ENCODE measurements at regions not wholly inside any gene's neighbourhood (a gene's known extent, or its start where the extent isn't known, plus 50 kb on each side); places are given as distances from the start of the nearest gene placed in this dataset.
A peak's percentile ranks its signal among the peaks of the same experiment; 100 is the strongest.

DNA sequence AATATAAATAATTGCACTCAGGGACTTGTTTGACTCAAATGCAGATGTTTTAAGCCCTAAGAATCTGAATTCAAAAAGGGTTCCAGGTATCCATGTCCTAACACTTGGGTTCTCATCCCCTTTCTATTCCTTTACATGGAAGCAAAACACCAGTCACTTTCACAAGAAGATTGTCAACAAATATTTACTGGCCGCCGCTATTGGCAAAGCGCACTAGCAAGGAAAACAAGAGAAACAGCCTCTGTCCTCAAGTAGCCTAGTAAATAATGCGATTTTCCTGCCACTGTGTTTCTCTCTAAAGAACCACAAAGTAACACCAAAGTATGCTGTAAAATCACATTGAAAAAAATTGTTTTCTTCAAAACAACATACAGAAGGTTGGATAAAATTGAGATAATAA lies 66.7 kb upstream of the EZH2 start:
- DNase-seq: no peak

DNA sequence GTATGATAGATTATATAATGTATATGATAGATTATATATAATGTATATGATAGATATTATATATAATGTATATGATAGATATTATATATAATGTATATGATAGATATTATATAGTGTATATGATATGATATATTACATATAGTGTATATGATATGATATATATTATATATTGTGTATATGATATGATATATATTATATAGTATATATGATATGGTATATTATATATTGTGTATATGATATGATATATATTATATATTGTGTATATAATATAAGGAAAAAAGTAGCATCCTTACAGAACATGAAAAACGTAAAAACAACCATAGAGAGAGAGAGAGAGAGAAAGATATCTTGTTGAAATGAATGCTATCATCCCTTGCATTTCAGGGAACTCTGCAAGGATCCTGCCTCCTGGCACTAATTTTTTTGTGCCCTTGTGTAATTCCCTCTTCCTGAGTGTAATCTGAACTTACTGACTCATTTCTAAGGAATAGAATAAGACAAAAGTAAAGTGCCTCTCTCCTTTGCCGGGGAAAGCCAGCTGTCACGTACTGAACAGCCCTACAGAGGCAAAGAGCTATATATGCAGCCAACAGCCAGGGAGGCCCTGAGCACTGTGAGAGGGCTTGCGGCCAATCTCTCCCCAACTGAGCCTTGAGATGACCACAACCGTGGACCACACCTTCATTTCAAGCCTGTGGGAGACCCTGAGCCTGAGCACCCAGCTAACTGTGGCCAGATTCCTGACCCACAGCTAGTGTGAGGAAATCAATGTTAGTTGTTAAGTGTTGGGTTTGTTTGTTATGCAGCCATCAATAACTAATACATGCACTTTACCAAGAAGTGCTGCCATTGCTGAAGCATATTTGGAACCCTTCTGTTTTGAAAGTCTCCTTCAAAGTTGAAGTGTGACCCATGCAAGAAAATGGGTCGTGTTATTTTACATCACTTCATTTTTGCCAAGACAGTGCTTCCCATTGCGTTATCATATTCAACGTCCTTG lies 61.1 kb upstream of the EZH2 start:
- DNase-seq: no peak

DNA sequence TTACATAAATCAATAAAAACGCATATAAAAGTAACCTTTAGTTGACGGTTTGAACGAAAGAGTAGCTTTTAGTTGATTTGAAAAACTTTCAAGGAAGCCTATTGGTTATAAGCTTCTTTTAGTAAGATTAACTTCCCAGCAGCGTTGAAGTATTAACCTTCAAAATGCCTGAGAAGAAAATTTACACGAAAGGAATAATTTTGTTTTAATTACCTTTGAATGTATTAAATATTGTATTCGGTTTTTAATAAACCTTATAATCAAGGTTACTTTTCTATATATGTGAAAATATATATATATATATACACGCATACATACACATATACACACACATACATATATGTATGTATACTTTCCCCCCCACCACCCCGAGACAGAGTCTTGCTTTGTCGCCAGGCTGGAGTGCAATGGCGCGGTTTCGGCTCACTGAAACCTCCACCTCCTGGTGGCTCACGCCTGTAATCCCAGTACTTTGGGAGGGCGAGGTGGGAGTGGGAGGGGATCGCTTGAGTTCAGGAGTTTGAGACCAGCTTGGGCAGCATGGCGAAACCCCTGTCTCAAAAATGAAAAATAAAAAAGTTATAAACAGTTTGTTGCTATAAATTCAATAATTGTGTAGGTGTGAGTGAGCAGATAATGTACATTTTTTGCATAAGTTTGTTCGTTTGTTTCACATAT lies 57.6 kb upstream of the EZH2 start:
- peak; percentile 65 for DNase-seq

DNA sequence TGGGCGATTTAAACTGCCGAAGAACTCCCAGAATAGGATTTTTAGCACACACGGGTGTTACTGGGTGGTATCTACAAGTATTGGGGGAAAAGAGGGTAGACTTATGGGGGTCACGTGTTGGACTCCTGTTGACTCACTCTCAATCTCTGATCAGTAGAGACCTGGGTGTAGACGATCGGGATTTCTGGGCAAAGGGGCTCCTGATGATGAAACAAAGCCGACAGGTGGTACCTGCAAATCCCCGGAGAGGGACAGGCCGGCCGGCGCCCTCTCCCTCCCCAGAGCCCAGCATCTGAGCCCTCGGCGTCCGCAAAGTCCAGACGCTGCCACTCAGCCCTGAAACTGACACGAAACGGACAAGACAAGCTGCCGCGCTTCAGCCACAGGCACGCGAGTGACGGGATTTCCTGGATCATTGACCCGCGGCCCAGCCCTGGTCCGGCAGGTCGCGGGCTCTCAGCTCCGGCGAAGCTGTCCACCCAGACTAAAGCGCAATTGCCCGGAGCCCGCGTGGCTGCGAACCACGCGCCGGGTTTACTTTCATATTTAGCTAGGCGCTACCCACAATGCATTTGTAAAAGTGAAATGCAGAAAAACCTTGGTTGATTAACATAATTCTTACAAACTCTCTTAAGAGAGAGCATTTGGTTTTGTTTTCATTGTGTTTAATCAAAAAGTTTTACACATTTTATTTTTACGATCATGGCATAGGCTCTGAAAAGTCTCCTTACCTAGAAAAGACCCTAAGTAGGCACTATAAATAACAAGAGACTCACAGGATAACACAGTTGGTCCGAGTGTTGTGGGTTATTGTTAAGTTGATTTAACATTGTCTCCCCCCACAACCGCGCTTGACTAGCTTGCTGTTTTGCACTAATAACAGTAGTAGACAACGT lies 56.9 kb upstream of the EZH2 start:
- DNase-seq: peak; percentile 80

DNA sequence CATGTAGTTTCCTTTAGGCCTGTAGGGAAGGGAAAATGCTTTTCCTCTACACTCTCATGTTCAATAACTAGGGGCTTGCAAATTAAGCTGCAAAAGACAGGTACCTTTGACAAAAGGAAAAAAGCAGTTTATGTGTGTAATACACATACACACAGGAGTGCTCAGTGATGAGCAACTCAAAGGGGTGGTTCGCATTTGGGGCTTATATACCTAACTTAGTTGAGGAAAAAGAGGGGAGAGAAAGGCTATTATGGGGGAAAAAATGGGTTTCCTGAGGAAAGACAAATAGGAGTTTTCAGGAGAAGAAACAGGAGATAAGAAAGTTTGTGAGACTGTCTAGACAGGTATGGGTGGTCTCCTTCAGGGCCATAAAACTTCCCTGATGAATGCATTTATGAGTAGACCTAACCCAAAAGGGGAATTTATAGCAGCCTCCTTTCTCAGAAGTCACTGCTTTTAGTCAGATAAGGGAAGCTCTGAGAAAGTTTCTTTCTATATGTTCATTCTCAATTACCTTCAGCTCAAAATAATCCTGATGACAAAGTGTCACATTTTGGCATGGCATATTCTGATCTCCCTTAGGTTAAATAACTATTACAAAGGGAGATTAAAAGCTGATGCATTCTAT lies 55.2 kb upstream of the EZH2 start:
- DNase-seq: no peak

DNA sequence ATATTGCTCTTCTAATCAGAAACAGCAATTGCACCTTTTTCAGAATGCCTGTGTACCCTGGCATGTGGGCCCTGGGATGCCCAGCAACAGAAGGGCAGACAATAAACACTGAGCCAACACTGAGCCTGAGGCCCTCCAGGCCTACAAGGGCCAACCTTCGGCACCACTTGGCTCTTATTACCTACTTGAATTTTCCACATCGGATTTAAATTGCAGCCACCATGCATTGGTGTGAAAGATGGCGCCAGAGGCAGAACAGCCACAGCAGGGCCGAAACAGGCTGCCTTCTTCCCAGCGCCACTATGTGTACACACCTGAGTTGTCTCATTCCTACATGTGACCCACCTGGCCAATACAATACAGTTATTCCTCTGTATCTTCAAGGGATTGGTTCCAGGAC lies 51.4 kb upstream of the EZH2 start:
- DNase-seq: no peak
